Amniotic epithelial cell (primary cell): ENCODE measurements at regions not wholly inside any gene's neighbourhood (a gene's known extent, or its start where the extent isn't known, plus 50 kb on each side); places are given as distances from the start of the nearest gene placed in this dataset.

Source experiments
- DNase-seq: peaks from one replicate; pipeline ENCODE4 v3.0.0-alpha.2; 2010; ENCODE audit warnings: low read depth

DNA sequence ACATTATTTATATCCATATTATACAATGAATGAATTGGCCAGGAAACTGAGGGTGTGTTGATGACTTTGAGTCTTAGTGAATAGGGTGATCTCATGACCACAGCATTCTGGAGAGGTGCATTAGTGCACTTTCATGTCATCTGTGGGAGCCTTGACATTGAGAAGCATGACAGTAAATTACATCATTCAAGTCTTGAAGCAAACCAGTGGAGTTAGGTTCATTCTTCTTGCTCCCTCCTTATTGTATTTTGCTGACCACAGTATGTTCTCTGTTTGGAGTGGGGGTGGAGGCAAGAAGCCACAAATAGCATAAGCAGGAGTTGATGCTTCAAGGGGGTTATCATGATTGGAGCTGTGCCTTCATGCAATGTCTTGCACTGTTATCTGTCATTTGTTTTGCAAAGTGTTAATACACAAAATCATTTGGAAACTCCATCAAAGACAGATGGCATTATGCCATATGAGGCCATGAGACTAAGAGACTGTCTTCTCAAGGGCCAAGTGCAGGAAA is 680.2 kb downstream of the NYAP2 start:
- peak; percentile 95 for DNase-seq

DNA sequence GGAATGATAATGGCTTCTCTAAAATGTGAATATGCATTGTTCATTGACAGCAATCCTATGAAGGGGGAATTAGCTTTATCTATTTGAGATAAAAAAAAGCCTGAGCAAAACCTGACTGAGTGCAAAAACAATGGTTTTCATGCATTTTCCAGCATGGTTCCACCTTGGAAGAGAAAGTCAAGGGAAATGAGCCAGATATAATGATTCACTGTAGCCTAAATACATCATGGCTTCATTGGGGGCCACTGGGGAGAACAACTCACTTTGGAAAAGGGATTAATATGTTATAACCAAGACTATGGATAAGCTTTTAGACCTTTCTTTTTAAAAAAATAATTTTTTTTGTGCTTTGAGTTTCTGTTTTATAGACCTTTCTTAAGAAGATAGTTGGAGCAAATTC is 679.7 kb downstream of the NYAP2 start:
- peak; percentile 29 for DNase-seq

DNA sequence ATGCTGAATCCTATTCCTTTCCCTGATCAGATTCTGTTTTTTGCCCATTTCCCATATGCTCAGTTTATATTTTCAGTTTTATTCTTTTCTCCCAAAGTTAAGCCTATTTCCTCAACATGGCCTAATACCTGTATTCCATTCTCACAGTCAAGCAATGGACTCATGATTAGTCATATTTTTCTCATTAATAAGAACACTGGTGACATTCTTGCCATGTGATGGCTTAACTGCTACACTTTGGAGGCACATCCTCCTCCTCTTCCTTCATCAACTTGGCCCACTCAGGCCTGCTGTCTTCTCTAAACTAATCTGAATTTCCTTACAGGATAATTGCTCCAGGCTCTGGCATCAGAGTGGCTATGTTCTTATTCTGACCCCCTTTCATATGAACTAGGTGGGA is 679.2 kb downstream of the NYAP2 start:
- DNase-seq = no peak

DNA sequence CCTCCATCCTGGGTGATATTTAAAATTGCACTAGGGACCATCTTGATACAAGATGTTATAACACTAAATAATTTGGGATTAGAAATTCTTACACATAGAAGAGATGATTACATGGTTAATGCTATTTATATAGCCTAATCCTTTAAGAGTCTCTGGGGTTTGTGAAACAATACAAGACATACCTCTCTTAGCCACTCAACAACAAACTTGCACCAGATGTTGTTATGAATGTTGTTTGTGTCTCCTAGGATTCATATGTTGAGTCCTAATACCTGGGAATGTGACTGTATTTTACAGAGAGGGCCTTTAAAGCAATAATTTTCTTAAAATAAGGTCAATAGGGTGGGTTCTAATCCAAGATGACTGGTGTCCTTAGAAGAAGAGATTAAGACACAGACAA is 678.3 kb downstream of the NYAP2 start:
- DNase-seq = peak; percentile 7

DNA sequence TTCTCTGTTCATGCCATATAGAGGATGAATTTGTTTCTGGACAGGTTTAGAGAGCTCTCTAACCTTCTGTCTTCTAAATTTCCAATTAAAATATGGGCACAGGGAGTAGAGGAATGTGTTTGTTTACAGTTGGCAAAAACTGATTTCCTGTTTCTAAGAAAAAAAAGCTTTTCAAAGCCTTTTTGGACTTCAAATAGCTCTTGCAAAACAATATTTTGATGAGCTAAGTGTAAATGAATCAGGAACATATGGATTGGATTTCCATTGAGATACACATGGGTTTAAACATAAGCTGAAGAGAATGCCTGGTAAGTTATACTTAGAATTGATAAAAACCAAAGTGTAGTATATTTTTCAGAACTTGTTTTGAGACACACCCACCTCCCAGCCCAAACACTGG is 677.5 kb downstream of the NYAP2 start:
- no peak for DNase-seq

DNA sequence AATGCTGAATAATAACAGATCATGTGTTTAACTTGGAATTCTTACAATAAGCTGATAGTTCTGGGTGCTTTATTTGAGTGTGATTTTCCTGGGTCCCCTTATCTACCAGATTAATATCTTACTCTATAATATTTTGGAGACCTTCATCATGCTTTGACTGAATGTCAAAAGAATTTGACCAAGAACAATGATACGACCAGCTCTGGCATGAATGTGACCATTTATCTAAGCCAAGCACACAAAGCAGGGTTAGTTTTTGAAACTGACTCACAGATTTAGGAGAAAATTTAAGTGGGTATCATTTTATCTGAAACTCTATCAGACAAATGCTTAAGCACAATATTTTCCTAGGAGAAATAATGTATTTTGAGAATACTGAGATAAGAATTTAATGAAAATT is 677.0 kb downstream of the NYAP2 start:
- DNase-seq = no peak

DNA sequence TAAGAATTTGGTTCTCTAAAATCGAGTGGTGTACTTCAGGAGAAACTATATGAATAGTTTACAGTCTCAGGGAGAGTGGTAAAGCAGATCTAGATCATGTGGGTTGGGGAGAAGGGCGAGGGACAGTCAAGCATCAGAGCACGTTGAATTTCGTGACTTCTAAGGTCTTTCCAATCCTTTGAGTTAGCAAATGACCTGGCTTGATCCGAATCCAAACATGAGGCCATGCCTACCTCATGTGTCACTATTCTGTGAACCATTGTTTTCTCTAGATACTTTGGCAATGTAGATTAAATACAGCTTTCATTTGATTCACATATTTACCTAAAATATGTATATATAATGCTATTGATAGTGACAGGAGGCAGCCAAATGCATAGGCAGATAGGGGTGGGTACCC is 674.9 kb downstream of the NYAP2 start:
- DNase-seq = no peak

DNA sequence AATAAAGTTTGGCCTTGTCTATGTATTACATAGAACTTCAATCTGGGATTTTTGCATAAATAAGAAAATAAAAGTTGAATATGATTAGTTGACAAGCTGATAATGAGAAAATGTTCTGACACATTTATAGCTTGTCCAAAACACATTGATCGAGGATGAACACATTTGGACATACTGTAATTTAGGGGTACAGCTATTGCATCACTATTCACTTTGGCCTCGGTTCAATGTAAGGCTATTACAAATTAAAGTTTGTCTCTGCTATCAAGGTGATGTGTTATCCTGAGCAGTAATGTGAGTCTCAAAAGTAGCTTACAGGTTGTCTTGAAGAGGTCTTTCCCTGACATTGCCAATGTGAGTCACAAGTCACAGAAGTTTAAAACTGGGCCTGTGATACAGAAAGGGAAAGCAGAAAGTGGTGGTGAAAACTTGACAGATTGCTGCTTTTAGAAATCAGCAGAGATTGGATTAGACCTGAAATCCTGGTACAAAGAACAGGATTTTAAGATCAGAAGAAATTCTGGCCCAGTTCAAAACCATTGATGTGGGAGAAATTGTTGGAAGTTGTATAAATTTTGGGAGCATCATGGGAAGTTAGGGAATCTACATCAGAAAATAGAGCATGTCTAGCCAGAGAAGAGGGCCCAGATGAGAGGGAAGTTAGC is 674.1 kb downstream of the NYAP2 start:
- no peak for DNase-seq

DNA sequence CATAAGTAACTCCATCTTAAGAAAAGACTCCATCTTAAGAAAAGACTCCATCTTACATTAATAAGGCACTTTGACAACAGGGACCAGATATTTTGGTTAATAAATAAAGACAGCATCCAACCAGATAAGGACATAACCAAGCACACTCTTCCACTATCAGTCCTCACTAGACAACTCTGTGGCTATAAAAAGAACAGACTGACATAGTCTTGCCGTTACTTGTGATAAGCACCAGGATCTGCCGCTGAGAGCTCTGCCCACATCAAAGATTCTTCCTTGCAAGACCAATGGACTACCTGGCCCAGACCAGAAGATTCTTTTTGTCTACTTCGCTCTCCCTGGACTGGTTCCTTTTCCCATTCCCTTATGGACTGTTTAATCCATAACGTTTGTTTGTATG is 667.4 kb downstream of the NYAP2 start:
- no peak for DNase-seq

DNA sequence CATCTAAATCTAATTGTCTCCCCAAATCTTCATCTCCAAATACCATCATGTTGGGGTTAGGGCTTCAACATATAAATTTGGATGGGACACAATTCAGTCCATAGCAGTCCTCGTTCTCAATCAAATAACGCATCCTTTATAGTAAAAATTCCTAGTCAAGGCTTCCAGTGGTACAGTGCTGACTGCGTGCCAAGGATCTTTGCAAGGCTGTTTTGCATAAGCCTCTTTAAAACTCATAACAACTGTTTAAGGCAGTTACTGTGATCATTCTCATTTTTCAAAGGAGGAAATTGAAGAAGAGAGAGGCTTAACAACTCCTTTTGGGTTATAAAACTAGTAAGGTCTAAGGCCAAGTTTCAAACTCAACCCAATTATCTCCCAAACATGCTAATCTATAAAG is 666.9 kb downstream of the NYAP2 start:
- DNase-seq = no peak

DNA sequence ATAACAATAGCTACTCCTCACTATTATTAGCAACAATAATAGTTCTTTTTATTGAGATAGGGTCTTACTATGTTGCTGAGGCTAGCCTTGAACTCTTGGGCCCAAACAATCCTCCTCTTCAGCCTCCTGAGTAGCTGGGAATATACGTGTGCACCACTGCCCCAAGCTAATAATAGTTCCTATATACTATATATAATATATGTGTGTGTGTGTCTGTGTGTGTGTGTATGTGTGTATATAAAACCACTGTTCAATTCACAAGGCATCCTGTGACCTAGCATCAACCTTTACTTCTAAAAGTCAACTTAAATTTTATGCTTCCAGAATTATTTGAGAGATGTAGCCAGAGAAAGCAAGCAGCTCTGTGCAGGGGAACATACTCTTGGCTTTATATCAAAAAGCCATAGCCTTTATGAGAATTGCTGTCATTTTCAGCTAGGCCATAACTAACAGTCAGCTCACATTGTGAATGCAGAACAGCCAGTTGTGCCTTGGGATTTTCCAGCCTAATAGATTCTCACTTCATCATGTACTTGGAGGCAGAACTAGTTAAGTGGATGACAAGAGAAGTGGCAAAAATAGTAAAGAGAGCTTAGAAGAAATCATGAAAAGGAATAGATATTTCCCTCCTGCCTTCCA is 665.5 kb downstream of the NYAP2 start:
- no peak for DNase-seq

DNA sequence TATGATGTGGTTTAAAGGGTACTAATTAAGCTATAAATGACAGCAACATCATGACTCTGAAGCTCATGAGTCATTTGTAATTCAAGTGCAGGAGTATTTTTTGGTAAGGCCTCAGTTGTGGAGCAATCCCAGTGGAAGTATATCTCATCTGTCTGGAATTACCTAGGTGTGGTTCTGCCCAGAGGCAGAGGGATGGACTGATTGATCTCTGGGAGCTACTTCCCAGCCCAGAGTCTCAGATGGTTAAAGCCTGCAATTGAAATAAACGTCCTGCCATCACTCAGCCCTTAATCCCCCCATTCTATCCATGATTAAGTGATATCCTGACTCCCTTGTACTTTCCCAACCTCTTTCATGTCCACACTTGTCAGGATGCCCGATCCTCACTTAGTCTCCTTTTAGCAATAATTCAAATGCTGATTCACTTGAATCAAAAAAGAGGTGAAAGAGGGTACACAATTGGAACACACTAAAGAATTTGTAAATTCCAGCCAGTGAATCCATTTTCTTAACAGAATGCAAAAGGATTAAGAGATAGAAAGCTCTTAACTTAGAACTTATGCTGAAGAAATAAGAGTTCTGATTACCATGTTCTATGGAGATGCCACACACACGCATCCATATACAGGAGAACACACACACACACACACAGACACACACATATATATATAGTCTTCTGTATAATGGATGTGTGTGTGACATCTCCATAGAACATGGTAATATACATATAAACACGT is 664.4 kb downstream of the NYAP2 start:
- DNase-seq = peak; percentile 79

DNA sequence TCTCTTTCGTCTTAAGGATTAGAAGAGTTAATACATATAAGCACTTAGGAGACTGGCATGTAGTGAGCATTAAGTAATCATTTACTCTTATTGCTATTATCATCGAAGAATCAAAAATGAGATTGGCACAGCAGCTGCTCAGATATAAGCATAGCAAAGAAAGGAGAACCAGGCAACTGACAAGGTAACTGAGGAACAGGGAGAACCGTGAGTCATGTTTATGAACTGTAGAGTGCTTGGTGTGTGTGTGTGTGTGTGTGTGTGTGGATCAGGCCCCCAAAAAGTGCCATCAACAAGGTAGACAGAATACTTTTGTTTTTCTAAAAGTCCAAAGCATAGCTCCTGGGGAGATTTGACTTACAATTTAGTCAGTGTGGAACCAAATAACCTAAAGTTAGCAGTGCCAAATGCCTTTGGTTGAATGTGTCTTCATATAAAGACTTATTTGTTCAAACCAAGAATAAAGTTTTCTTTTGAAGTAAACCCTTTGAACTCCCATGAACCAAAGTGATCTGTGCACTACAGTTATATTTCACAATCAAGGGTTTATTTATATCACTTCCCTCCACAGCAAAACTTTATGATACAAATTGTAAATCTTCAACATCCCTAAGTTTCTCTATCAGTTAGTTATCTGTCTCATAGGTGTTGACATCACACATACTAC is 660.6 kb downstream of the NYAP2 start:
- peak; percentile 22 for DNase-seq

DNA sequence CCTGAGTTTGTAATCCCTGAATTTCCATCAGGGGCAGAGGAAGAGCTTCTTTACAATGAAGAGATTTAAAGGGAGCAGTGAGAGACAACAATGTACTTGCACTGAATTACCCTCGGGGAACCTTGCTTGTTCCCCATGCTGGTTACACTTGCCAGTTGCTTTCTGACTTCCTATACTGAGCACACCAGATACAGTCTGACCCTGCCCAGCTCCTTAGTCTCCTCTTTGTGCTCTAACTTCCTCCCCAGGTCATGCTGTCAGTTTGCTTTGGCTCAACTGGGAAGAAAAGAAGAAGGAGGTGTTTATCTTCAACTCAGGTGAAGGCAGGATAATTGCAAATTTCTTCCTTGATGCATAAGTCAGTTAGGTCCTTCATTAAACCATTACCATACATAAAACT is 658.4 kb downstream of the NYAP2 start:
- DNase-seq = no peak

DNA sequence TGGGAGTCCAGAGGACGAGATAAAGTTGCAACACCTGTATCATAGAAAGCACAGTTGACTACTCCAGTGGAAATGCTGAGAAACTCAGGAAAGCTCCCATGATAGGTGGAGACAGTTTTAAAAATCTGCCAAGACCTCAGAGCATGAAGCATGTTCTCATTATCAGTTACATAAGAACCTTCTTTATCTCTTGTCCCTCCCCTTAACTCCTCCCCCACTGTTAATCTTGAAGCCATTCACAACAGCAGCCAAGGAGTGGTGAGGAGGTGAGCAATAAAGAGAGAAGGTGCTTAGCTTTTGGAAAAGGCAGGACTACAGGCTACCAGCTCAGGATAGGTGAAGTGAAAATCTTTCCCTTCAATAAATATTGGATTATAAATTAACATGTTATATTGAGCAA is 657.9 kb downstream of the NYAP2 start:
- DNase-seq = no peak

DNA sequence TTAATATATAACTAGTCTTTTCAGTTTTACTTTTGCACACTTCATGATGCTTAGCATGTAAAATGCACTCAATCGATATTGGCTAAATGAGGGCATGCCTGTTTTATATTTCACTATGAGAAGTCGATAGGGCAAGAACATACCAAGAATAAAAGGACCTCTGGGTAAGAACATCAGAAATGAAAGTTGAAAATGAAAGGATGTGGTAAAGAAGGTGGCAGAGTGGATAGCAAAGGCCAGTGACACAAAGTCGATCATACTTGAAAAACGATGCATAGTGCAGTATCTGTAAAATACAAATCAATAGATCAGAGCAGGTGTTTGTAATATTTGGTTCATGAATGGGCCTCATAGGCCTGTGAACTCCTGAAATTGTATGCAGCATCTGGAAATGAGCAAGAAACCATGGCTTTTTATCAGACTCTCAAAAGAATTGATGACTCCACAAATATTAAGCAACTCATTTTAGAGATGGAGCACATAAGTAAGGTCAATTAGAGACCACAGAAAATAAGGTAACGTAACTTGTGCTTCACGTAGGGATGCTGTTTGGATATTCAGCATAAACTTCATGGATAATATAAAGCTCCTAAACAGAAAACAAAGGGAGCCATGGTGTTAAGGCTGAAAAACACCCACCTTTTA is 653.4 kb downstream of the NYAP2 start:
- no peak for DNase-seq

DNA sequence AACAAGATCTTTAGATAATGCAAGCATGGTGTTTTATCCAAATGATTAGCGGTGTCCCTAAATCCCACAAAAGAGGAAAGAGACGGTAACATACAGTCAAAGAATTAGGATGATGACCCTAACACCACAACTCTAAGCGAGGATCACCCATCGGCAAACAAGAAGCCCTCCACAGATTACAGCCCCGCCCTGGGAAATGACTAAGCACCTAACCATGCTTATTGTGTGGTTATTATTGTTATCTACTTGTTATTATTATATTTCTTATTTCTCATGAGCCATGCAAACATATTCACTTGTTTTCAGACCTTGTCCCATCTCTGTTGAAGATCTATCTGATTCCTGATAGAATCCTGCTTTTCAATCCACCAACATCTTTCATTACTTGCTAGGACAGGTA is 651.3 kb downstream of the NYAP2 start:
- peak; percentile 23 for DNase-seq

DNA sequence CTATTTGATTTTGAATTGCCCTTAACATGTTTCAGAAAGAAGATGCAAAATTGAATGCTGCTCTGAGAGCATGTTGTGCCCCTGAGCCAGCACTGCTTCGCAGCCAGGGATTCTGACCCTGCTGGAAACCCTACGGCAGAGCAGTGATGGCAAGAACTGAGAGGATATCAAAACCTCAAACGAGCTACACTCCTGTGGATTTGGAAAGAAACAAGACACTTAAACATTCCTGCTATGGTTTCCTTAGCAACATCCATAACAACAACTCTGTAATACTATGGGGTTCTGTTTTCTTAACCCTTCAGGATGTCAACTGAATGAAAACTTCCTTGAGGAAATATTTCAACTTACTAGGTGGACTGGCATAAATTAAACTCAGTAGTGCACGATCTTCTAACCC is 649.1 kb downstream of the NYAP2 start:
- DNase-seq = peak; percentile 65

DNA sequence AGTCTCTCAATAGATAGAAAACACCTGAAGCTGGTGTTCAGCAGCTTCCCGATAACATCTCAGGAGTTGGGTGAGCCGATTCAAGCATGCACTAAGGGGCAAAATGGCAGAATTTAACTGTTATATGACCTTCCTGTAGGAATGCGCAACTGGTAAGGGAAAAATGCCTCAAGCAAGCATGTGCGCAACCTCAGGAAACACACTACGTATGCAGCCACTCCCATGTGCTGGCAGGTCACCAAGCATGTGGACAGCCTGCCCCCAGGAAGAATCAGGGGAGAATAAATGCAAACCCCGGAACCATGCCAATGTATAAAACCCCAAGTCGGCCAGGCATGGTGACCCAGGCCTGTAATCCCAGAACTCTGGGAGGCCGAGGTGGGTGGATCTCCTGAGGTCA is 645.6 kb downstream of the NYAP2 start:
- no peak for DNase-seq

DNA sequence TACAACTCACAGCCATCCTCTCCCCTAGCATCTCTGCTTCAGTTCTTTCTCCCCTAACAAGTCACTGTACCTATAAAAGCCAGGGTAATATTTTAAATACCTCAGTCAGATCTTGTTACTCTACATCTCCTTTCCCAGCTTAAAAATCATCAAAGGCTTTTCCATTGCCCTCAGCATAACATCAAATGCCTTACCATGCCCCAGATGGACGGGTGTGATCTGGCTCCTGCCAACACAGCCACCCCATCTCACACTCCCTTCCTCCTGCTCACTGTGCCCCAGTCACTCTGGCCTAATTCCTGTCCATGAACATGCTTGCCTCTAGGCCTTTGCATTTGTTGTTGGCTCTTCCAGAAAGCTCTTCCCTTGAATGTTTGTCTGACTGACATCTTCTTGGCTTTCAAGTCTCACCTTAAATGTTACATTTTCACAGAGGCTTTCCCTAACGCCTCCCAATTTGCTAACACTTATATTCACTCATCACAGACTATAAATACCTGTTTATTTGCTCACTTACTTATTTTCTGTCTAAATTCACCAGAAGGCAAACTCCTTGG is 640.9 kb downstream of the NYAP2 start:
- DNase-seq = no peak

DNA sequence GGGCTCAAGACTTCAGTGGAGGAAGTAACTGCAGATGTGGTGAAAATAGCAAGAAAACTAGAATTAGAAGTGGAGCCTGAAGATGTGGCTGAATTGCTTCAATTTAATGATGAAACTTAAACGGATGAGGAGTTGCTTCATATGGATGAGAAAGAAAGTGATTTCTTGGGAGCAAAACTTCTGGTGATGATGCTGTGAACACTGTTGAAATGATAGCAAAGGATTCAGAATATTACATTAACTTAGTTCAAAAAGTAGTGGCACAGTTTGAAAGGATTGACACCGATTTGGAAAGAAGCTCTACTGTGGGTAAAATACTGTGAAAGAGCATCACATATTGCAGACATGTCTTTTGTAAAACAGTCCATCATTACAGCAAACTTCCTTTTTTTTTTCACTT is 638.0 kb downstream of the NYAP2 start:
- no peak for DNase-seq
